ENCODE measurements at regions not wholly inside any gene's neighbourhood (a gene's known extent, or its start where the extent isn't known, plus 50 kb on each side); places are given as distances from the start of the nearest gene placed in this dataset.
"Not testable (repeated sequence)": the region's sequence is repeated elsewhere in the genome, so short reads cannot be mapped to it uniquely, and the experiment has no call there.

DNA sequence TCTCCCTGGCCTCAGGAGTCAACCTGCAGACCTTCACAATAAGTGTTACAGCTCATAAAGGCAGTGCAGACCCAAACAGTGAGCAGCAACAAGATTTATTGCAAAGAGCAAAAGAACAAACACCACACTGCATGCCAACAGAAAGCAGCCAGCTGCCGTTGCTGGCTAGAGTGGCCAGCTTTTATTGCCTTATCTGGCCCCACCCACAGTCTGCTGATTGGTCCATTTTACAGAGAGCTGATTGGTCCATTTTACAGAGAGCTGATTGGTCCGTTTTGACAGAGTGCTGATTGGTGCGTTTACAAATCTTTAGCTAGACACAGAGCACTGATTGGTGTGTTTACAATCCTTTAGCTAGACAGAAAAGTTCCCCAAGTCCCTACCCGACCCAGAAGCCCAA, 885.9 kb upstream of the SPRY2 start:
- H3K36me3 ChIP-seq (replicated peaks in 1 of 2; ENCODE audit: control insufficient read depth in 2 of 2, insufficient read depth in 2 of 2, low read length in 2 of 2); H3K79me1 ChIP-seq (ENCODE audit: low read depth, low read length); H3K4me2 ChIP-seq (ENCODE audit: insufficient read depth, low read length, poor library complexity, severe bottlenecking); H2BK12ac ChIP-seq (ENCODE audit: low read length); H2BK120ac ChIP-seq (ENCODE audit: low read depth, low read length); H3K9ac ChIP-seq (ENCODE audit: low read depth, low read length, poor library complexity); H3K4me3 ChIP-seq (ENCODE audit: low read length in 2 of 2); H2AFZ ChIP-seq (ENCODE audit: low read length); H3K14ac ChIP-seq (ENCODE audit: low read length); DNase-seq (ENCODE audit: low spot score); H3K4ac ChIP-seq (ENCODE audit: low read length); H4K91ac ChIP-seq (ENCODE audit: low read depth, low read length, poor library complexity); H3K27me3 ChIP-seq (ENCODE audit: control insufficient read depth in 3 of 3, insufficient read depth in 3 of 3, low read depth in 1 of 3, low read length in 3 of 3); H3K27ac ChIP-seq (replicated peaks; ENCODE audit: low read length); H2BK15ac ChIP-seq (ENCODE audit: low read length); H3K9me3 ChIP-seq (replicated peaks in 1 of 2; ENCODE audit: control insufficient read depth in 2 of 2, insufficient read depth in 1 of 2, low read depth in 1 of 2, low read length in 2 of 2); H3K18ac ChIP-seq (ENCODE audit: low read length); H3K4me1 ChIP-seq (ENCODE audit: control insufficient read depth in 2 of 2, insufficient read depth in 1 of 2, low read depth in 1 of 2, low read length in 2 of 2); H2AK5ac ChIP-seq (ENCODE audit: low read depth, low read length); H4K8ac ChIP-seq (ENCODE audit: low read depth, low read length); H2BK5ac ChIP-seq (ENCODE audit: low read length); H3K23ac ChIP-seq (ENCODE audit: low read depth, low read length, poor library complexity): not testable (repeated sequence)
- WGBS, 2 donors (ENCODE audit: extremely low coverage in 2 of 2, insufficient read length in 2 of 2, insufficient replicate concordance in 1 of 2): no CpG with 5 or more reads among the region's 4 CpGs

DNA sequence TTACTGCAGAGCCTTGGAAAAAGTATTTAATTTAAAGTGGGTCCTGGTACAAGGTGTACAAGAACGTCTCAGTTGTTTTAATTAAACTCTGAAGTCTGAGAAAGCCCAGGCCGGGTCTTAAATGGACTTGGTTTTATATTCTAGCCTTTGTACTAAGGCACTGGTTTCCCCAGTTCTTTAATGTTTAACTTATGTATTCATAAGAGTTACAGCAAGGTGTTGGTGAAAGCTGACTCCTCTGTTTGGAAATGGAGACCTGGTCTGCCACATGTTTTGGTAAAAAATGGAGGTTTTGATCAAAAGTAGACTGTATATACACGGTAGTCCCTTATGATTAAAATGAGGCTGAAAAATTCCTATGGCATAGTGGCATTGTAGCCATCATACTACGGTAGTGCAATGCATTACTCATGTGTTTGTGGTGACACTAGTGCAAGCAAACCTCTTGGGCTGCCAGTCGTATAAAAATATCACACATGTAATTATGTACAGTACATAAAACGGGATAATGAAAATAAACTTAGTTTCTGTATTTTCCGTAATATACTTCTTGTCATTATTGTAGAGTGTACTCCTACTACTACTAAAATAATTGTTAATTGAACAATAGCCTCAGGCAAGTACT, 883.4 kb upstream of the SPRY2 start:
- Histone ChIP-seq H2BK5ac (ENCODE audit: low read length) (no peak overlapping the region), H3K23ac (ENCODE audit: low read depth, low read length, poor library complexity) (no peak overlapping the region), H4K8ac (ENCODE audit: low read depth, low read length) (no peak overlapping the region), H3K27ac (replicated peaks; ENCODE audit: low read length) (no peak overlapping the region), H3K9ac (ENCODE audit: low read depth, low read length, poor library complexity) (no peak overlapping the region), H3K27me3 (ENCODE audit: control insufficient read depth in 3 of 3, insufficient read depth in 3 of 3, low read depth in 1 of 3, low read length in 3 of 3) (no peaks in the 10 kb centered on the region), H3K4ac (ENCODE audit: low read length) (no peak overlapping the region), H2BK120ac (ENCODE audit: low read depth, low read length) (no peak overlapping the region), H3K36me3 (replicated peaks in 1 of 2; ENCODE audit: control insufficient read depth in 2 of 2, insufficient read depth in 2 of 2, low read length in 2 of 2) (no peaks in the 10 kb centered on the region), H2BK12ac (ENCODE audit: low read length) (no peak overlapping the region), H3K18ac (ENCODE audit: low read length) (no peak overlapping the region), H3K4me2 (ENCODE audit: insufficient read depth, low read length, poor library complexity, severe bottlenecking) (no peak overlapping the region), H4K91ac (ENCODE audit: low read depth, low read length, poor library complexity) (no peak overlapping the region), H3K4me3 (ENCODE audit: low read length in 2 of 2) (no peak overlapping the region), H2AK5ac (ENCODE audit: low read depth, low read length) (no peak overlapping the region), H3K4me1 (ENCODE audit: control insufficient read depth in 2 of 2, insufficient read depth in 1 of 2, low read depth in 1 of 2, low read length in 2 of 2) (no peaks in the 10 kb centered on the region), H2BK15ac (ENCODE audit: low read length) (no peak overlapping the region), H3K79me1 (ENCODE audit: low read depth, low read length) (no peaks in the 10 kb centered on the region), H3K9me3 (replicated peaks in 1 of 2; ENCODE audit: control insufficient read depth in 2 of 2, insufficient read depth in 1 of 2, low read depth in 1 of 2, low read length in 2 of 2) (no peaks in the 10 kb centered on the region), H3K14ac (ENCODE audit: low read length) (no peak overlapping the region), H2AFZ (ENCODE audit: low read length) (no peak overlapping the region)
- no CpG with 5 or more reads among the region's 7 CpGs for WGBS, 2 donors (ENCODE audit: extremely low coverage in 2 of 2, insufficient read length in 2 of 2, insufficient replicate concordance in 1 of 2)
- DNase-seq (ENCODE audit: low spot score): no peak

DNA sequence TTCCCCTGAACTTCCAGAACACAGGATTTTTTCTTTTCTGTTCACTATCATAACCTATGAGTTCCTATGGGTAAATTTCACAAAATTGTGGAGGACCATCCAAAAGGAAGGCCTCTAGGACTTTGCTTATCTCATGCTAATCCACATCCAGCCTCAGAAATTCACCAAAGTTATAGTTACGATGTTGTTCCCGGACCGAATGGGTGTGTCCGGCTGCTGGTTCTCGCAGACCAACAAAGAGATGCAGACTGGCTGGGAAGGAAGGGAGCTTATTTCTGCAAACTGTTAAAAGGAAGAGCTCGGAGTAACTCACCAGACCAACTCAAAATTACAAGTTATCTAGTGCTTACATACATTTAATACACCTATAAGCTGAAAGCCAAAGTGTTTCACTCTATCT, 882.9 kb upstream of the SPRY2 start:
- Histone ChIP-seq H3K4me2 (ENCODE audit: insufficient read depth, low read length, poor library complexity, severe bottlenecking) (no peak overlapping the region), H4K8ac (ENCODE audit: low read depth, low read length) (no peak overlapping the region), H3K27ac (replicated peaks; ENCODE audit: low read length) (no peak overlapping the region), H3K79me1 (ENCODE audit: low read depth, low read length) (no peaks in the 10 kb centered on the region), H3K27me3 (ENCODE audit: control insufficient read depth in 3 of 3, insufficient read depth in 3 of 3, low read depth in 1 of 3, low read length in 3 of 3) (no peaks in the 10 kb centered on the region), H3K9me3 (replicated peaks in 1 of 2; ENCODE audit: control insufficient read depth in 2 of 2, insufficient read depth in 1 of 2, low read depth in 1 of 2, low read length in 2 of 2) (no peaks in the 10 kb centered on the region), H2BK15ac (ENCODE audit: low read length) (no peak overlapping the region), H2BK120ac (ENCODE audit: low read depth, low read length) (no peak overlapping the region), H3K9ac (ENCODE audit: low read depth, low read length, poor library complexity) (no peak overlapping the region), H3K4me3 (ENCODE audit: low read length in 2 of 2) (no peak overlapping the region), H3K23ac (ENCODE audit: low read depth, low read length, poor library complexity) (no peak overlapping the region), H2AFZ (ENCODE audit: low read length) (no peak overlapping the region), H3K4ac (ENCODE audit: low read length) (no peak overlapping the region), H4K91ac (ENCODE audit: low read depth, low read length, poor library complexity) (no peak overlapping the region), H2AK5ac (ENCODE audit: low read depth, low read length) (no peak overlapping the region), H3K14ac (ENCODE audit: low read length) (no peak overlapping the region), H2BK5ac (ENCODE audit: low read length) (no peak overlapping the region), H3K18ac (ENCODE audit: low read length) (no peak overlapping the region), H2BK12ac (ENCODE audit: low read length) (no peak overlapping the region), H3K36me3 (replicated peaks in 1 of 2; ENCODE audit: control insufficient read depth in 2 of 2, insufficient read depth in 2 of 2, low read length in 2 of 2) (no peaks in the 10 kb centered on the region), H3K4me1 (ENCODE audit: control insufficient read depth in 2 of 2, insufficient read depth in 1 of 2, low read depth in 1 of 2, low read length in 2 of 2) (no peaks in the 10 kb centered on the region)
- DNase-seq (ENCODE audit: low spot score): no peak
- no CpG with 5 or more reads among the region's 6 CpGs for WGBS, 2 donors (ENCODE audit: extremely low coverage in 2 of 2, insufficient read length in 2 of 2, insufficient replicate concordance in 1 of 2)

DNA sequence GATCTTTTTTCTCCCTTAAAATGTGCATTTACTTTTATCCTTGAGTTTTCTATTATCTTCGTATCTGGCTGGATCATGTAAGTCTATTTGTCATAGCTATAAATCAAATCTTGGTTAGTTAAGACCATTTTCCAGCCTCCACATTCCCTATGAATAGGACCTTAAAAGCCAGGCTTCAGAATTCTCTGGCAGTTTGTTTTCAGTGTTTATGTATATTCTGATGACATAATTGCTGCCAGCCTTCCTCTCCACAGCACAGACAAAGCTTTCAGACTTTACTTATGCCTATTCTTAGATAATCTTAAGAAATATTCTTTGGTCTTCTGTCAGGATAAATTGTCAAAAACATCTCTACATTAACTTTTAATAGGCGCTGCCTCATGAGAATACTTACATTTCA, 870.8 kb upstream of the SPRY2 start:
- H2BK120ac ChIP-seq (ENCODE audit: low read depth, low read length): no peak overlapping the region
- no peak overlapping the region for H3K27ac ChIP-seq (replicated peaks; ENCODE audit: low read length)
- no peak overlapping the region for H3K4me3 ChIP-seq (ENCODE audit: low read length in 2 of 2)
- H3K4me1 ChIP-seq (ENCODE audit: control insufficient read depth in 2 of 2, insufficient read depth in 1 of 2, low read depth in 1 of 2, low read length in 2 of 2): peaks cover 0 to 3% of the 10 kb centered on the region in 2 donors
- no peaks in the 10 kb centered on the region for H3K27me3 ChIP-seq (ENCODE audit: control insufficient read depth in 3 of 3, insufficient read depth in 3 of 3, low read depth in 1 of 3, low read length in 3 of 3)
- no peak overlapping the region for H2BK15ac ChIP-seq (ENCODE audit: low read length)
- H3K79me1 ChIP-seq (ENCODE audit: low read depth, low read length): no peaks in the 10 kb centered on the region
- no peak for DNase-seq (ENCODE audit: low spot score)
- H3K14ac ChIP-seq (ENCODE audit: low read length): no peak overlapping the region
- H4K91ac ChIP-seq (ENCODE audit: low read depth, low read length, poor library complexity): no peak overlapping the region
- no peak overlapping the region for H2BK5ac ChIP-seq (ENCODE audit: low read length)
- H2AK5ac ChIP-seq (ENCODE audit: low read depth, low read length): no peak overlapping the region
- no peak overlapping the region for H2BK12ac ChIP-seq (ENCODE audit: low read length)
- no peak overlapping the region for H3K4ac ChIP-seq (ENCODE audit: low read length)
- no peak overlapping the region for H3K18ac ChIP-seq (ENCODE audit: low read length)
- H3K36me3 ChIP-seq (replicated peaks in 1 of 2; ENCODE audit: control insufficient read depth in 2 of 2, insufficient read depth in 2 of 2, low read length in 2 of 2): no peaks in the 10 kb centered on the region
- no peaks in the 10 kb centered on the region for H3K9me3 ChIP-seq (replicated peaks in 1 of 2; ENCODE audit: control insufficient read depth in 2 of 2, insufficient read depth in 1 of 2, low read depth in 1 of 2, low read length in 2 of 2)
- H3K4me2 ChIP-seq (ENCODE audit: insufficient read depth, low read length, poor library complexity, severe bottlenecking): no peak overlapping the region
- WGBS, 2 donors (ENCODE audit: extremely low coverage in 2 of 2, insufficient read length in 2 of 2, insufficient replicate concordance in 1 of 2): no CpG with 5 or more reads among the region's 2 CpGs
- H3K23ac ChIP-seq (ENCODE audit: low read depth, low read length, poor library complexity): no peak overlapping the region
- no peak overlapping the region for H4K8ac ChIP-seq (ENCODE audit: low read depth, low read length)
- H3K9ac ChIP-seq (ENCODE audit: low read depth, low read length, poor library complexity): no peak overlapping the region
- H2AFZ ChIP-seq (ENCODE audit: low read length): no peak overlapping the region

Data from neuronal stem cell (in vitro differentiated cells).